Activated CD4-positive, alpha-beta T cell treated with anti-CD3 and anti-CD28 coated beads for 24 hours (primary cell): ENCODE measurements at regions not wholly inside any gene's neighbourhood (a gene's known extent, or its start where the extent isn't known, plus 50 kb on each side); places are given as distances from the start of the nearest gene placed in this dataset.
"Not testable (repeated sequence)": the region's sequence is repeated elsewhere in the genome, so short reads cannot be mapped to it uniquely, and the experiment has no call there.

Experiments
- DNase-seq, 2 donors: peaks; one replicate each; pipeline ENCODE4 v3.0.0-alpha.2; 2020; ENCODE audit warnings: low read depth in 2 of 2

DNA sequence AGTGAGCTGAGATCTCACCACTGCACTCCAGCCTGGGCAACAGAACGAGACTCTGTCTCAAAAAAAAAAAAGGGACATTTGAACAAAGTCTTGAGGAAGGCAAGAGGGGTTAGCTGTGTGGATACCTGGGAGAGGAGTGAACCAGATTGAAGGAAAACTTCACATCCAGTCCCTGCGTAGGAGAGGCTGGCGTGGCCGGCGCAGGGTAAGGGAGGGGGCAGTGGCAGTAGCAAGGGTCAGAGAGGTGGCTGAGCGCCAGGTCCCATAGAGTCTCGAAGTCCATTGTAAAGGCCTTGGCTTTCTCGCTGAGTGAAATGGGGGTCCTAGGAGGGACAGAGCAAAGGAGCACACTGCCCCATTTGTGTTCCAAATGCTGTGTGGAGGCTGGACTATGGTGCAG, 171.8 kb upstream of the WSCD1 start:
- DNase-seq = no peak

DNA sequence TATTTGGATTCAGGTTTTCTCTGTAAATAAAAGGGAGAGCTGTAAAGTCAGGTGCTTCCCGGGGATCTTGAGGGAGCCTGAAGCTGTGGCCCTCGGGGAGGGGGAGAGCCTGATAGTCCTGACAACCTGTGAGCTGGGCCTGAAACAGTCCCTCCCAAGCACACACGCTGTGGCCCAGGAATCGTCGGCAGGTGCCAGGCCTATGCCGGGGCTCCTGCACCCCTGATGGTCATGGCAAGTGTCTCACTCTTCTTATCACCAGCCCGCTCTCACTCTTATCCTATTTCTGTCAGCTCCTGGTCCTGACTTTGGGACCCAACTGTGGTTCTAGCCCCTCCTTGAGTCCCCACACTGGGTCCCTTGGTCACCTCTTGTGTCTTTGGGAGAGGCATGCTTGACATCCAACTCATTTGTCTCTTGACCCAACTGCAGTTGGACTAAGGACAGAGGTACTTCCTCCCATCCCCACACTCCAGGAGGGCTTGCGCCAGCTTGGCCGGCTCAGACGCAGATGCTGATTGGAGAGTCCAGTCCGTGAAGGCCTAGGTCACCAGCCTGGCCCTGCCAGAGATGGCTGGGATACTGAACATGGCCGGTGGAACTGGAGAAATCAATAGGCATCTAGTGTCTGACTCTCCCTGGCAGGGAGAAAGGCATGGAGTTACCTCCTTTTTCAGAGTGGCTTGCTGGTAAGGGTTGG, 170.5 kb upstream of the WSCD1 start:
- DNase-seq = no peak

DNA sequence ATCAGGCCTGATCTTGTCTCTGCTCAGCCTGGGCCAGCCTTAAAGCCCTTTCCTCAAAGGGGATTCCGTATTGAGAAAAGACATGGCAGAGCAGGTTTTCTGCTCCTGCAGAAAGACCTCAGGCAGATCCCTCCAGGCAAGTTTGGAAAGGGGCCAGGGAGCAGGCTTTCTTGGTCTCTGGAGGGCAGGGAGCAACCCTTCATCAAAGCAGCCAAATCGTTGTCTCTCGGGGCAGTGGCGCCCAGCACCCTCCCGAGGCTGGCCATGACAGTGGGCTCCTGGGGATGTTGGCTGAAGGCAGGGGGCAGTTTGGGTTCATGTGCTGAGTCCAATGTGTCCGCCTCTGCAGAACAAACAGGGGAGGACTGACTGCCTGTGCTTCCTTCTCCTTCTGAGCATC, 168.4 kb upstream of the WSCD1 start:
- DNase-seq = no peak

DNA sequence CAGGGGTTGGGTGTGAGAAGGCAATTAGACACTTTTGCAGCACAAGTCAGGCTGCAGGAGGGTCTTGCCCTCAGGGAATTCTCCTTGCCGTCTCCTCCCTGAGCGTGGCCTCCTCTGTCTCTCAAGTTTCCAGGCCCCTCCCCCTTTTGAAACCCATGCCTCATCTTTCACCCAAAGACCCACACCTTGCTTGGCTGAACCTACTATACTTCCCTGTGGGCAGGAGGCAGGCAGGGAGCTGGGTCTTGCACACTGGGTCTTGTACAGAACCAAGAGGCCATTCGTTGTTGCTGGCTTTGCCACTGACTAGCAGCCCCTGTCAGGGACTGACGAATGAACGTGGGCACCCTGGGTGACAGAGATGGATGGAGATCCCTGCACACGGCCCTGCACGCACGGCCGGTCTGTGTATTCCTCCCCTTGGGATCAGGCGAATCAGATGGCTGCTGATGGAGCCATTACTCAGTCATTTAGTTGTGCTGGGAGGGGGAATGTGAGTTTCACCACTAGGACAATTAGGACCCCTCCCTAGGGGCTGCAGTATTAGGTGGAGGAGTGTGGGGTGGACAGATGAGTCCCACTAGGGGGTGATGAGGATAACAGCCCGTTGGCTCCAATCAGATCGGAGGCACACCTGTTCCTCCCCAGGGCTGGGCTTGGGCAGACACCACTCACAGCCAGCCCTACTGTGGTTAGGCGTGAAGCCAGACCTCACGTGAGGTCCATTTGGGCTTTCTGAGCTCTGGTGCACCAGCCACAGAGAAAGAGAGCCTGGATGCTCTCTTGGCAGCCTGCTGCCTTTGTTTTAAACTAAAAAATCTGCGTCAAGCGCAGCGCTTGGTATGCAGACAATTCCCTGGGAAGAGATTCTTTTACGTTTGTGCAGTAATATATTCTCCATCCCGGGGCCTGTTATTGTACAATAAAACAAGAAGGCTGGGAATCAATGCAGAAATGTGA, 167.7 kb upstream of the WSCD1 start:
- no peak for DNase-seq

DNA sequence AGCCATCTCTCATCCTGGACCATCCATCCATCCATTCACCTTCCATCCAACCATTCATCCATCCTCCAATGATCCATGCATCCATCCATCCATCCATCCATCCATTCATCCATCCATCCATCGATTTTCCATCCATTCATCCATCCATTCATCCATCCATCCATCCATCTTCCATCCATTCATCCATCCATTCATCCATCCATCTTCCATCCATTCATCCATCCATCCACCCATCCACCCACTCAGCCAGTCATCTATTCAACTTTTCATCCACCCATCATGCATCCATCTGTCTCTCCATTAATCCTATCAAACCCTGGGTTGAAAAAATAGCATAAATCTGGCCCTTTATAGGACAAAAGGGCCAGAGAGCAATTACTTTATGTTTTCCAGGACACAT, 158.3 kb upstream of the WSCD1 start:
- no peak for DNase-seq

DNA sequence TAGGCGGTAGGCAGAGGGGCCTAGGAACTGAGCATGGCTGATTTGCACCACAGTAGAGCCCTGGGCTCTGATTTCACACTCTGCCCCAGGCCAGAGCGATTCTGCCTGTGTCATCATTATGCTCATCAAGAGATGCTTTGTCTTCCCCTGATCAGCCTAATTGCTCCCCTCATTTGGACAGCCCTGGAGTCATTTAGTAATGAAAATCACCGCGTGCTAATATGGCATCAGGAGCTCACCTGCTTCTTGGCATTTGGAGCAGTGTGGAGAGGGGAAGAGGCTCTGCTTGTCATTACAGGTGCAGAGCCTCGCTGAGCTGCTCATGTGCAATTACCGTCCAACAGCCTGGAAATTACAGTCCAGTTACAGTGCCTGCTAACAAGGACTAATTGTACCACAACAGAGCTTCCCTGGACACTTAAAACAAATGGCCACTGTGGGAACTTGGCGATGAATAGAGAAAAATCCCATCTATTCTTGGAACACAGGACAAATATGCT, 157.1 kb upstream of the WSCD1 start:
- DNase-seq = no peak

DNA sequence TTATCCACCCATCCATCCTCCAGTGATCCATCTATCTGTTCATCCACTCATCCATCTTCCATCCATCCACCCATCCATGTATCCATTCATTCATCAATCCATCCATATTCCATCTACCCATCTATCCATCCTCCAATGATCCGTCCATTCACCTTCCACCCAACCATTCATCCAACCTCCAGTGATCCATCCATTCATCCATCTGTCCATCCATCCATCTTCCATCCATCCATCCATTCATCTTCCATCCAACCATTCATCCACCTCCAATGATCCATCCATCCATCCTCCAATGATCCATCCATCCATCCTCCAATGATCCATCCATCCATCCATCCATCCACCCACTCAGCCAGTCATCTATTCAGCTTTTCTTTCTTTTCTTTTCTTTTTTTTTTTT, 156.5 kb upstream of the WSCD1 start:
- DNase-seq = no peak

DNA sequence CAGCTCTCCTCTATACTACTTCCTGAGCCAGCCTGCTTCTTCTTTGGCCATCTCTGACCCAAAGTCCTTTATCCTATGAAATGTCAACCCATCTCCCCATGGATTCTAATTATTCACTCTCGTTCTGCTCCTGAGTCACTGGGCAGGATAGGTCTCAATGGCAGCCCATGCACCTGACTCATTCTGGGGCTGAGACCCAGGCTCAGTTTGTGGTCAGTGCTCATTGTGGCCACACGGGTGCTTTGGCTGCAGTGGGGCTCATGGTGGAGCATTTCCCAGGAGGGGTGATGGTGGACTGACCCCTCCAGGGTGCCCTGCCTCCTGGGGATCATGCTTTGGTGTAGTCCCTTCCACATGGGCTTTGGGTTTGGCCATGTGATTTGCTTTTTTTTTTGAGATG, 154.8 kb upstream of the WSCD1 start:
- DNase-seq = no peak

DNA sequence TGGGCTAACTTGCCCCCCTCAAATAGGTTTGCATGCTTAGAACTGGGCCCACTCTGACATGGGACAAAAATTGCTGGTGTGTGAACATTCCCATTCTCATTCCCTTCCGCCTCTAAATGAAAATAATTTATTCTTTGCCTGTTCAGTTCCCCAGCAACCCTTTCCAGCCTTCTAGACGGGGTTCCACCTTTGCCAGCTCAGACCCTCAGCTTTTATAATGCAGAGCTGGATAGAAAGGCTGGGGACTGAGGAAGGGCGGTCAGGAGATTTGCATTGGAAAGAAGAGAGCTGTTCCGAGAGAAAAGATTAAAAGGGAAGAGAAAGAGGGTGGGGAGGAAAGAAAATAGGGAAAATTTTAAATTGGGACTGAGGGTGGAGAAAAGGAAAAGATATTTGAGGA, 151.1 kb upstream of the WSCD1 start:
- DNase-seq = no peak

DNA sequence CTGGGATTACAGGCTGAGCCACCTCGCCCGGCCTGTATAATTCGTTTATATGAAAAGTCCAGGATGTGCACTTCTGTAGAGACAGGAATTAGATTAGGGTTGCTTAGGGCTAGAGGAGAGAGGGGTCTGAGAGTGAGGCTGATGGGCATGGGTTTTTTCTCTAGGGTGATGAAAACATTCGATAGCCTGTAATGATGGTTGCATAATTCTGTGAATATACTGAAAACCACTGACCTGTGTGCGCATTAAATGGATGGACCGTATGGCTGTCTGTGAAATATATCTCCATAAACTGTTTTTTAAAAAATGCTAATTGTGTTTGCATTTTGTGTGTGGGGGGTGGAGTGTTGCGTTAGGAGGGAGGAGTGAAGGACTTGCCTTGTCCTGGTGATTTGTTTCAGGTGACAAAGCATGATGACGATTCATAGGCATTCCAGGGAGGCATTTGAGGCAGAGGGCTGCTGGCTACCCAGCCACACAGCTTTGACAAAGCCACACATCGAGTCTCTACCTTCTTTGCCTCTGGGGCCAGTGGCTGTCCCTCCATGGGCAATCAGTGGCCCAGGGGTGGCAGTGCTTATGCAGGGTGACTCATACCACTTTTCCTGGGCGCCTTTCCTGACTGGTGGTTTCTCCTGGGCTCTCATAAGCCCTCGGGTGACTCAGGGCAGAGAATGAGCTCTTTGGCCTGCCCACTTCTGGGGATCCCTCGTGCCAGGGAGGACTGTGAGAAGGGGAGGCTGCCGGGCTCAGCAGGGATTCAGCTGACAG, 148.5 kb upstream of the WSCD1 start:
- DNase-seq = no peak

DNA sequence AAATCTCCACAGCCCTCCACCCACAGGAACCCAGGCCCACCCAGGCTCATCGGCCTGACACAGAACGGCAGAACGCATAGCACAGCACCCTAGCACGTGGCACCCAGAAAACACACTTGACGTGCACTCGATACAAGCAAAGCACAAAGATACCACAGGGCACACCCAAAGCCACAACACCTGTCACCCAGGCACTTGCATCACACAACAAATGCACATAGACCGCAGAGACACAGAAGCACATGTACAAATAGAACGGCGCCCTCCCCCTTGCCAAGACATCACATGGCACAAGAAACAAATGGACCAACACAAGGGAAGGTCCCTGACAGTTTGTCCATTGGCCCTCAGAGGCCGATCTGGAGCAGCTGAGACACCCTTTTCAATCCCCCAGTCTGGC, 147.7 kb upstream of the WSCD1 start:
- DNase-seq = no peak

DNA sequence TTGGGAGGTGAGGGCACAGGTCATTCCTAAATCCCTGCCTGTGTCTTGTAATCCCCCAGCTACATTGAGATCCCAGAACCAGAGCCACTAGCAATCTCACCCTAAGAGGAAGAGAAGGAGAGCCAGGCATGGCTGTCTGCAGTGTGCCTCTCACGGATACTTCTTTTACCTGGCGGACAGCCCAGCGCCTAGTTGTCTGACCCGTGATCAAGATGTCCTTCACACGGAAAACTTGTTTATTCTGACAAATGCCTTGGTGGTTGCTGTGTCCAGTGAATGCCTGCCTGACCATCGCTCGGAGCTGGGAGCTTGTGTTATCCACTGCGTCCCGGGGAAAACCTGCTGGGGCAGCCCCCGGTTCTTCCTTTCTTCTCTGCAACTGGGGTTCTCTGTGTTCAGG, 140.5 kb upstream of the WSCD1 start:
- no peak for DNase-seq

DNA sequence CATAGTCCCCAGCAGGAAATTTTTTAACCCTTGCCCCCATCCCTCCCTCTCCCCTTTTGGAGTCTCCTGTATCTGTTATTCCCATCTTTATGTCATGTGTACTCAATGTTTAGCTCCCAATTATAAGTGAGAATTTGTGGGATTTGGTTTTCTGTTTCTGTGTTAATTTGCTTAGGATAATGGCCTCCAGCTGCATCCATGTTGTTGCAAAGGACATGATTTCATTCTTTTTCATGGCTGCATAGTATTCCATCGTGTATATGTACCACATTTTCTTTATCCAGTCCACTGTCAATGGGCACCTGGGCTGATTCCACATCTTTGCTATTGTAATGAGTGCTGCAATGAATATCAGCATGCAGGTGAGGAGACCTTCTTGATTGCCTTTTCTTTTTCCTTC, 139.6 kb upstream of the WSCD1 start:
- DNase-seq = not testable (repeated sequence)

DNA sequence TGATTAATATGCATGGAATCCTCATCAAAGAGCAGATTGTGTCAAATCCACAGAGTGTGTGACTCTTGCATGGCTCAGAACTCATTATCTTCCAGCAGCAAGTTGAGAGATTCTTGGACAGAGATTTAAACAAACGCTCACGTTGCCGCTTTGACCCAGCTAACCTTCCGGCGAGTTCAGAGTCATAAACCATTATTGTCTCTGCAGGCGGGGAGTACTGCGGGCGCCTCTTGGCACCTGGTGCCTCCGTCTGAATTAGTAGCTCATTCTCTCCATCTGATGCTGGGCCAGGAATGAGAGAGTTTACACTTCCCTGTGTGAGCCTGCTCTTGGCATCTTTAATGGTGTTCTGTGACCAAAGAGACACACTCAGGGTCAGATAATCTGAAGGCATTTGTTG, 138.6 kb upstream of the WSCD1 start:
- no peak for DNase-seq

DNA sequence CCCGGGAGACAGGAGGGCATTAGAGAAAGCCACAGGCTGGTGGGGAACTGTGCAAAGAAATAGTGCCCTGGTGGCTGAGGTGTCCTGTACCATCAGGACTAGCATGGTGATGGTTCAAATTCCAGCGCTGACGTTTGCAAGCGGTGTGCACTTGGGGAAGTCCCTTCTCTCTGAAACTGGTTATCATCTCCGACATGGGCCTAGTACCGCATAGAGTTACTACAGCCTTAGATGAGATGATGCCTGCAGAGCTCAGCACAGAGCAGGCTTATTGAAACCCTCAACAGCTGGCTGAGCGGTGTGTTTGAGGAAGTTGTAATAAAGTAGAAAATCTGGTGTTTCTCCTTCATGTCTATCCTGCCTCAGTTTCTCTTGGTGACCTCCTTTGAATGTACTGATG, 136.7 kb upstream of the WSCD1 start:
- no peak for DNase-seq

DNA sequence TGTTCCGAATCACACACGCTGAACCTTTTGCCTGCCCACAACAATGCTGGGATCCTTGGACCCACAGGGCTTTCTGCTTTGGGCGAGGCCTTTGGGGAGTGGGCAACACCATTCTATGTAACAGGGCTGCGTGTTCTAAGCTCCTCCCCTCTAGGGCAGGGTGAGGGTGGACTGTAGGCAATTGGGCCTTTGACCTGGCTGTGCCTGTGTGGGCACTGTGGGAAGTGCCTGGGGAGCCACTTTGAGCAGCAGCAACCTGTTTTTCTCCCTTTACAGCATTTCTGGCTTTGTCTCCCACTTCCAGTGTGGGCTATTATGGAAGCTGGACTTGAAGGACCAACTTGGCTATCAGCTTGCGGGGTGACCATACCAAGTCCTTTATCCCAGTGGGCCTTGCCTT, 128.9 kb upstream of the WSCD1 start:
- DNase-seq = no peak

DNA sequence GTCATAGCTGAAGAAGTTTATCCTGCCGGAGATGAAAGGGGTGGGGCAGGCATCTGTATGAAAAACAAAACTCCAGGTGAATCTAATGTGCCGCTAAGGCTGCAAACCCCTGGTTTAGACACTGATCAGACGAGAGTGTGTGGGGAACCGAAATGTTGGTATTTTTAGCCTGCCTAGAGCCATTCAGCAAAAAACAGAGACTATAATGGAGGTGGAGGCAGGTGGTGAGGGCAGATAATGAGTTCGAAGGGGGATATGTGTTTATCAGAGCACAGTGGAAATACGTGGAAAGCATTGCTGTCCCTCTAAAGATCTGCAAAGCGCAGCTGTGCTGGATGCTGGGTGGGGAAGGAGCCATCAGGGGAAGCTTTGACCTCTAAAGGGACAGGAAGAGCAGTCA, 127.5 kb upstream of the WSCD1 start:
- no peak for DNase-seq

DNA sequence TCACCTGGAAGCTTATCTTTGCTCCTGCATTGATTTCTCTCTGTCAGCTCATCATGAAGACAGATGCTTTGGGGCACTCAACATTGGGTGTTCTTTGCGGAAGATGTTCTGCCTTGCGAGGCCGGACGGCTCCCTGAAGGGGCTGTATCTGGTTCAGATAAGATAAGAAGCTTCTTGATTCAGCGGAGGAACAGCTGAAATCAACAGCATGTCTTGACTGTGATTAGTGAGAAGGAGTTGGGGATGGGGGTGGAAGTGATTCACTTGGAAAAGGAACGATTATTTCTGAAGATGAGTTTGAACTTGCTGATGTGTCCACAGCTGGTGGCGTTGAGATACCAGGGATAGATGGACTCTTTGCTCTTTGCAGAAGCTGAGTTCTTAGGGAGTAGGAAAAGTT, 126.9 kb upstream of the WSCD1 start:
- DNase-seq = no peak

DNA sequence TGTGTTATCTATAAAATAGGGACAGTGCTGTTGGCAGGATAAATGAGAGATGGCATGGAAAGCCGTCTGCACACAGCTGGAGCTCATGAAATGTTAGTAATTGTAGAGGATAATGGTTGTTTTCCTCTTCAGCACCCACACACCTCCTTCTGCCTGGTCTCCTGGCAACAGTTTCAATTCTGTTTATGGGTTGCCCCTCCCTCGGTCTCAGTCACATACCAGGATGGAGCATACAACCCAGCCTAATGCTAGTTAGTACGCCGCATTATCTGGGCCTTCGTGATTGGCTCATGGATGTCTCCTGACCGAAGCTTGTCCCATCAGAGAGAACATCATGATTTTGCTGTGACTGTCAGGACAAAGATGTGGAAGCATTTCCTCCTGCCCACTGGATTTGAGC, 126.2 kb upstream of the WSCD1 start:
- DNase-seq = no peak

DNA sequence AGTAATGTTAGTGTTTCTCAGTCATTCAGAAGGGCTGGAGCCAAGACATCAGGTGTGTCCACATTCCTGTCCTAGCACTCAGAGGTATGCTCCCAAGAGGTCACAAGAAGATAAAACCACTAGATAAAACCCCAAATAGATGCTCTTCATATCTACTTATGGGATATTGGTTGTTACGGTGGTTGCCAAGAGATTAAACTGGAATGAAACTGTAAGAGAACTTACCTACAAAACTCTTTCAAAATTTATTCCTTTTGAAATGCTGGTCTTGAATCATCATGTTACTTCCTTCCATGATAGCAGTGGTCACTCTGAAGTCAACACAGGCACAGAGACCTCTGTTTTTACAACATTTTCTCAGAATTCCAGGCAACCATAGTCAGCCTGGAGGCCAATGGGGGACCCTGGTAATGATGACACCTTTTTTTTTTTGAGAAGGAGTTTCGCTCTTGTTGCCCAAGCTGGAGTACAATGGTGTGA, 122.4 kb upstream of the WSCD1 start:
- no peak for DNase-seq

DNA sequence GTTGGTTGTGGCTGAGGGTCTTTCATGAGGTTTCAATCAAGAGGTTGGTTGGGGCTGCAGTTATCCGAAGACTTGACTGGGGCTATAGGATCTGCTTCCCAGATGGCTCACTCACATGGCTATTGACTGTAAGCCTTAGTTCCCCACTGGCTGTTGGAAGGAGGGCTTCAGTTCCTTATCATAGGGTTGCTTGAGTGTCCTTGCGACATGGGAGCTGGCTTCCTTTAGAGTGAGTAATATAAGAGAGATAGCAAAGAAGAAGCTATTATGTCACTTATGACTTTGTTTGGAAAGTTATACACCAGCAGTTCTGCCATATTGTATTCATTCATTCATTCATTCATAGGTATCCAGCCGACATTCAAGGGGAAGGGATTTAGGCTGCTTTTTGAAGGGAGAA, 121.4 kb upstream of the WSCD1 start:
- DNase-seq = no peak

DNA sequence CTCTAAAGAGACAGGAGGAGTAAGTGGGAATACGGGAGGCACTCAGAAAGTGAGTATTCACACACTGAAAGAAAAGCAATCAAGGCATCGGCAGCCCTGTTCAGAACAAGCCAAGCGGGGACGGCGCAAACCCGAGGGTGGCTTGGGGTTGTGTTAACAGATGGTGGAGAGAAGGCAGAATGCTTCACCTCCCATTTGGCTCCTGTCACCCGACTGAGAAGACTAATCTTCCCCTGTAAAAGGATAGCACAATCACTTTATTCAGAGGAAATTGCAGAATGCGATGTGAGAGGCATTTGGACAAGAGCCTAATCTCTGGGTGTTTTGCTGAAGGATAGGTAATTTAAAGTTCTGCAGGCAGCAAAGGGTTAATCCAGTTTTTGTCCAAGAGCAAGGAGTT, 119.3 kb upstream of the WSCD1 start:
- DNase-seq = no peak
